Lower lobe of right lung (tissue), 2 donors: ENCODE measurements at regions not wholly inside any gene's neighbourhood (a gene's known extent, or its start where the extent isn't known, plus 50 kb on each side); places are given as distances from the start of the nearest gene placed in this dataset.

Experiments
- ATAC-seq, 2 donors: fragments of 200-7000 bp; cut with Tn5 transposase; one replicate each; pipeline ENCODE4 v1.9.1; 2020 to 2022; ENCODE audit warnings: mild to moderate bottlenecking in 2 of 2, moderate library complexity in 2 of 2
- DNase-seq: peaks from one replicate; pipeline ENCODE4 v3.0.0-alpha.2; 2020
- H3K27ac ChIP-seq: fragments of 200-600 bp; one replicate; pipeline ENCODE4 v1.8.0; 2022
- H3K27me3 ChIP-seq: fragments of 200-600 bp; one replicate; pipeline ENCODE4 v1.8.0; 2022; ENCODE audit warnings: low read depth
- H3K36me3 ChIP-seq: fragments of 200-600 bp; one replicate; pipeline ENCODE4 v1.8.0; 2022; ENCODE audit warnings: mild to moderate bottlenecking
- H3K4me1 ChIP-seq: fragments of 200-600 bp; one replicate; pipeline ENCODE4 v1.8.0; 2022
- H3K4me3 ChIP-seq: fragments of 200-600 bp; one replicate; pipeline ENCODE4 v1.8.0; 2022; ENCODE audit warnings: mild to moderate bottlenecking
- H3K9me3 ChIP-seq: fragments of 200-600 bp; one replicate; pipeline ENCODE4 v1.8.0; 2022
- intact Hi-C: fragments of 100-400 bp; cut with DNase I; formaldehyde crosslinking; loops from one replicate; pipeline ENCODE4 v1.11.0; 2022
- TF ChIP-seq, protein P1 (sequence below): fragments of 200-600 bp; IDR thresholded peaks from one replicate; pipeline ENCODE4 v1.8.0; 2022; ENCODE audit warnings: antibody characterized with exemption, mild to moderate bottlenecking
- donor health status: DM: no; HTN: yes; CAD: no; lungs with severe emphysema.

DNA sequence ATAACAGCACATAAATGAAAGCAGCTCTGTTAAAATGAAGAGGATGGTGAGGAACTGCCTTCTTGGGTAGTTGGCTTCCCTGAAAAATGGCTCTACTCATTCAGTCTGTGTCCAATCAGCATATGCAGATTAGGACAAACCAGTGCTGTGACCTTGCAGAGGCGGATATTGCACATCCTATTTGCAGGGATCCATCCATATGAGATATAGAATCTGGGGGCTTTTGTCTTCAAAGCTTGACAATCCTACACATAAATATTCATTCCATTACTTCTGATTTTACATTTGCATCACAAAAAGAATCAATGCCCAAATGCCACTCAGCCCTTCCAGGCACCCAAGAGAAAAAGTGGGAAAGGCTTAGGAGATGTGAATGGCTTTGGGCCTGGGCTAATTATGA lies 383.7 kb downstream of the EMP1 start:
- TF ChIP-seq, protein P1, sequence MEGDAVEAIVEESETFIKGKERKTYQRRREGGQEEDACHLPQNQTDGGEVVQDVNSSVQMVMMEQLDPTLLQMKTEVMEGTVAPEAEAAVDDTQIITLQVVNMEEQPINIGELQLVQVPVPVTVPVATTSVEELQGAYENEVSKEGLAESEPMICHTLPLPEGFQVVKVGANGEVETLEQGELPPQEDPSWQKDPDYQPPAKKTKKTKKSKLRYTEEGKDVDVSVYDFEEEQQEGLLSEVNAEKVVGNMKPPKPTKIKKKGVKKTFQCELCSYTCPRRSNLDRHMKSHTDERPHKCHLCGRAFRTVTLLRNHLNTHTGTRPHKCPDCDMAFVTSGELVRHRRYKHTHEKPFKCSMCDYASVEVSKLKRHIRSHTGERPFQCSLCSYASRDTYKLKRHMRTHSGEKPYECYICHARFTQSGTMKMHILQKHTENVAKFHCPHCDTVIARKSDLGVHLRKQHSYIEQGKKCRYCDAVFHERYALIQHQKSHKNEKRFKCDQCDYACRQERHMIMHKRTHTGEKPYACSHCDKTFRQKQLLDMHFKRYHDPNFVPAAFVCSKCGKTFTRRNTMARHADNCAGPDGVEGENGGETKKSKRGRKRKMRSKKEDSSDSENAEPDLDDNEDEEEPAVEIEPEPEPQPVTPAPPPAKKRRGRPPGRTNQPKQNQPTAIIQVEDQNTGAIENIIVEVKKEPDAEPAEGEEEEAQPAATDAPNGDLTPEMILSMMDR = no peak
- Histone ChIP-seq H3K27ac (no peak overlapping the region), H3K36me3 (no peaks in the 10 kb centered on the region), H3K4me1 (no peaks in the 10 kb centered on the region), H3K27me3 (no peaks in the 10 kb centered on the region), H3K4me3 (no peak overlapping the region), H3K9me3 (no peaks in the 10 kb centered on the region)
- ATAC-seq (no peak), DNase-seq (no peak)
- intact Hi-C loops = no loop called here

DNA sequence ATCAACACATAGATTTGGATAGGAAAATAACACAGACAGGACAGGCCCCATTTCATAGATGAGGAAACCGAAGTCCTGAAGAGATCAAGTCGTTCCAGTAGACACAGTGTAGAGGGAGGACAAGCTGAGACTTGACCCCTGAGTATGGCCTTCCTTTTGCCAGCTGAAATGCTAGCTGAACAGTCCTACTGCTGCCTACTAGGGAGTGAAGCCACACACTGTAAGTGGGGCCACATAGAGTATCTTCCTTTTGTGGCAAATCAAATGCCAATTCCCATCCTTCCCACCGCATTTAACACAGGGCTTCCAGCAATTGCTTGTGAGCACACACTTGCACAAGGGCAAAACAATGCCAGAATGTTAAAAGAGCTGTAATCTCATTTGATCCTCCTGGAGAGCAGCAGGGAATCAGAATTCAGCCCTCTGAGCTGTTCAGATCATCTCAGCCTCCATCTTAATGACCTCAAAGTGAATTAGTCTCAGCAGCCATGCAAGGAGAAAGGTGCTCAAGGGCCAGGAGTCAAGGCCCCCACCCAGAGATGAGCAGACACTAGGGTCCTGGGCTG lies 380.5 kb downstream of the EMP1 start:
- H3K4me3 ChIP-seq = no peak overlapping the region
- H3K27ac ChIP-seq = no peak overlapping the region
- DNase-seq (no peak), ATAC-seq (no peak)
- intact Hi-C loops = no loop called here
- TF ChIP-seq, protein P1 = no peak
- H3K9me3 ChIP-seq = no peaks in the 10 kb centered on the region
- no peaks in the 10 kb centered on the region for H3K4me1 ChIP-seq
- H3K27me3 ChIP-seq = no peaks in the 10 kb centered on the region
- H3K36me3 ChIP-seq = no peaks in the 10 kb centered on the region

DNA sequence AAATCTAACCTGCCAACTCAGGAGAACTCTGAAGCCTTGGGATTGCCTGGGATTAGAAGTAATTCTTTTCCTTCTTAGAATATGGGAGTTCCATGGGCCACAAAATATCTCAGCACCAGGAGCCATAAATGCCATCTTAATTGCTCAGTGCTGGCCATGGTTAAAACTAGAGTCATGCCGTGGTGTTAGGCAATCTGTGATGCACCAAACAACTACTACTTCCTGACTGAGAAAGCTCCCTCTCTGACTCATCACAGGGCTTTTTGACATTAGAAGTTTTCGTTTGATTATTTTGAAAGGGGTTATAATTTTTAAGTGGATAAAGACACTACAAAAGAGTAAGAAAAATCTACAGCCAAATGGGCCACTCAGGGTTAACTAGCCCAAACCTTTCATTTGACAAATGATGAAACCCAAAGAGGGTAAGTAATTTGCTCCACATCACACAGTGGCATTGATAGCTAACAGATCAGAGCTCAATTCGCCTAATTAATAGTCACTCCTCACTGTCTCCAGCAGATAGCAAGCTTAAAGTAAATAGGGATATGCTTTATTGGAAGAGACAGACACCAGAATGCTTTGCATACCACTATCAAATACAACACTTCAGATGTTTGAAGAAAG lies 377.3 kb downstream of the EMP1 start:
- intact Hi-C loops = no loop called here
- ATAC-seq = no peak

DNA sequence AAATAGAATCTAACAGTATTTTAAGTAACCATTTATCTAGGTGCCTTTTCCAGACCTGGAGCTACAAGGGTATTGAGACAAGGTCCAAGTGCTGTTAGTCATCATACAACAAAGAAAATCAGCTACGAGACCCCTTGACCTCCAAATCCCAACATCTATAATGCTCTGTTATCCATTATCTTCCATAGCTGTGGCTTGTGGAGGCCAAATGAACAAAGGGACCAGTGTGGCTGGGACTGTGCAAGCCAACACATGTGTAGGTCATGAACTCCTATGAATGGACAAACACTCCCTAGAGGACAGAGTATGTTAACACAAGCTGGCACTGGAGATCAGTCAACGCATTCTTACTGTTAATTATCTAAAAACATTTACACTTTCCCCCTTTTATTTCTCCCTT lies 374.5 kb downstream of the EMP1 start:
- TF ChIP-seq, protein P1 = no peak
- DNase-seq = no peak
- H3K36me3 ChIP-seq = no peaks in the 10 kb centered on the region
- no peak for ATAC-seq
- H3K27me3 ChIP-seq = no peaks in the 10 kb centered on the region
- no peaks in the 10 kb centered on the region for H3K9me3 ChIP-seq
- no peaks in the 10 kb centered on the region for H3K4me1 ChIP-seq
- H3K27ac ChIP-seq = no peak overlapping the region
- intact Hi-C loops = no loop called here
- no peak overlapping the region for H3K4me3 ChIP-seq

More for the DNA sequence above, 377.3 kb downstream of the EMP1 start:
- no peak overlapping the region for H3K27ac ChIP-seq
- H3K4me1 ChIP-seq = no peaks in the 10 kb centered on the region
- H3K36me3 ChIP-seq = no peaks in the 10 kb centered on the region
- no peak for DNase-seq
- TF ChIP-seq, protein P1 = no peak
- no peaks in the 10 kb centered on the region for H3K9me3 ChIP-seq
- no peak overlapping the region for H3K4me3 ChIP-seq
- H3K27me3 ChIP-seq = no peaks in the 10 kb centered on the region

DNA sequence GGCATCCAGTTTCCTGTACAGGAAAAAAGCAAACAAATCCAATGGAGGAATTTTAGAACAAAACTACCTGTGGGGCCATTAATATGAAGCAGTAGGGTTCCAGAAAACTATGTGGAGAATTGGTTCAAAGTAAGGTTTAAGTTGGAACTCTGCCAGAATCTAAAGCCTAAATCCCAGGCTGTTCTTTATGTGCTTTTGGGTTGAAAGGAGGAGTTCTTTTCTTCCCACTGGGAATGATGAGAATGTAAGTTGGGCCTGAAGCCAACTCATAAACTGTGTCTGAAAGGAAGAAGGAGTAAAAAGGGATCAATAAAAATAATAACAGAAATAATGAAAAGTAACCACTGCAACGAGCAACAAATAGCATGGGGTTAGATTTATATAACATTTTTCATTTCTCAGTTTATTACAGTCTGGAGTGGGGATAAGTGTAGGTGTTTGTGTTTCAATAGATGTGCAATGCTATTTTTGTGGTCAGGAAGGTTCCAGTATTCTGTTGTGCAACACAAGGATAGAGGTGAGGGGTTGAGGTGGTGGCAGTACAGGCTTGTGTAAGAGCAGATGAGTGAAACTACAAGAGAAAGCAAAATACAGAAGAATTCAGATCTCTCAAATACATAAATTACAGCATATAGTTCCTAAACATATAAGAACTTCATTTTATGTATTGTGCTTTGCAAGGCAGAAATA lies 373.6 kb downstream of the EMP1 start:
- Histone ChIP-seq H3K27me3 (no peaks in the 10 kb centered on the region), H3K27ac (no peak overlapping the region), H3K4me1 (no peaks in the 10 kb centered on the region), H3K4me3 (no peak overlapping the region), H3K9me3 (no peaks in the 10 kb centered on the region), H3K36me3 (no peaks in the 10 kb centered on the region)
- DNase-seq (no peak), ATAC-seq (no peak)
- intact Hi-C loops = no loop called here
- TF ChIP-seq, protein P1 = no peak
